ENCODE measurements at regions not wholly inside any gene's neighbourhood (a gene's known extent, or its start where the extent isn't known, plus 50 kb on each side); places are given as distances from the start of the nearest gene placed in this dataset.

DNA sequence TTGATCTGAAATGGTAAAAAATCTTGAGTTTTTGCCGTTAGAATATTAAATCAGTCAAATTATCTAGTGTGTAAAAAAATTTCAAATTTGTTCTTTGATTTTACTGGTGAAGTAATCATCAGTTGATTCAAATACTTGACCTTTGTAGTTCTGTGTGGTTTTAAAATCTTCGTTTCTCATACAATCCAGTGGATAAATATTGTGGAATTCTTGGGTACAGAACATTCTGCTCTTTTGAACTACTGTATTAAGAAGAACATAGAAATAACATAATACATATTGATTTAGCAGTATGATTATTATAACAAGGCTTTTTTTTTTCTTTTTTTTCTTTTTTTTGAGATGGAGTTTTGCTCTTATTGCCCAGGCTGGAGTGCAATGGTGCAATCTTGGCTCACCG, 491.8 kb downstream of the CD109 start:
- TF ChIP-seq POLR2AphosphoS5 (IDR thresholded peaks at IDR 0.05), result no peak
- no peak for TF ChIP-seq SMC3 (conservative IDR thresholded peaks at IDR 0.05; ENCODE audit: poor library complexity)
- no peak for TF ChIP-seq EZH2 (IDR thresholded peaks at IDR 0.05; ENCODE audit: borderline replicate concordance, insufficient read depth, low read length, poor library complexity, severe bottlenecking)
- TF ChIP-seq, protein P1, sequence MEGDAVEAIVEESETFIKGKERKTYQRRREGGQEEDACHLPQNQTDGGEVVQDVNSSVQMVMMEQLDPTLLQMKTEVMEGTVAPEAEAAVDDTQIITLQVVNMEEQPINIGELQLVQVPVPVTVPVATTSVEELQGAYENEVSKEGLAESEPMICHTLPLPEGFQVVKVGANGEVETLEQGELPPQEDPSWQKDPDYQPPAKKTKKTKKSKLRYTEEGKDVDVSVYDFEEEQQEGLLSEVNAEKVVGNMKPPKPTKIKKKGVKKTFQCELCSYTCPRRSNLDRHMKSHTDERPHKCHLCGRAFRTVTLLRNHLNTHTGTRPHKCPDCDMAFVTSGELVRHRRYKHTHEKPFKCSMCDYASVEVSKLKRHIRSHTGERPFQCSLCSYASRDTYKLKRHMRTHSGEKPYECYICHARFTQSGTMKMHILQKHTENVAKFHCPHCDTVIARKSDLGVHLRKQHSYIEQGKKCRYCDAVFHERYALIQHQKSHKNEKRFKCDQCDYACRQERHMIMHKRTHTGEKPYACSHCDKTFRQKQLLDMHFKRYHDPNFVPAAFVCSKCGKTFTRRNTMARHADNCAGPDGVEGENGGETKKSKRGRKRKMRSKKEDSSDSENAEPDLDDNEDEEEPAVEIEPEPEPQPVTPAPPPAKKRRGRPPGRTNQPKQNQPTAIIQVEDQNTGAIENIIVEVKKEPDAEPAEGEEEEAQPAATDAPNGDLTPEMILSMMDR (IDR thresholded peaks at IDR 0.05; ENCODE audit: poor library complexity, severe bottlenecking), result no peak
- no peak for TF ChIP-seq RAD21 (conservative IDR thresholded peaks at IDR 0.05)

Data from neural cell (in vitro differentiated cells).